Heart left ventricle (tissue), 16 donors: ENCODE measurements at regions not wholly inside any gene's neighbourhood (a gene's known extent, or its start where the extent isn't known, plus 50 kb on each side); places are given as distances from the start of the nearest gene placed in this dataset.

Experiments used
- ATAC-seq, 4 donors: fragments of 200-7000 bp; cut with Tn5 transposase; one replicate each; pipeline ENCODE4 v1.9.1; 2020 to 2022; ENCODE audit warnings: moderate library complexity in 4 of 4, mild to moderate bottlenecking in 3 of 4, moderate number of reproducible peaks in 1 of 4
- DNase-seq, 5 donors: peaks; one replicate each; pipeline ENCODE4 v3.0.0-alpha.2; 2020
- H3K27ac ChIP-seq, 12 donors: fragments of 200-600 bp; sonication (generic) in 4 of 12; one replicate each; pipeline versions ENCODE4 v1.5.0 to v1.8.0; 2016 to 2022; ENCODE audit warnings: mild to moderate bottlenecking in 2 of 12
- H3K27me3 ChIP-seq, 9 donors: fragments of 200-600 bp; sonication (generic) in 2 of 9; one replicate each; pipeline versions ENCODE4 v1.5.1 to v1.8.0; 2016 to 2022; ENCODE audit warnings: mild to moderate bottlenecking in 3 of 9
- H3K36me3 ChIP-seq, 9 donors: fragments of 200-600 bp; sonication (generic) in 2 of 9; one replicate each; pipeline versions ENCODE4 v1.5.0 to v1.8.0; 2018 to 2022; ENCODE audit warnings: mild to moderate bottlenecking in 2 of 9
- H3K4me1 ChIP-seq, 12 donors: fragments of 200-600 bp; sonication (generic) in 4 of 12; one replicate each; pipeline versions ENCODE4 v1.5.0 to v1.8.0; 2016 to 2022; ENCODE audit warnings: mild to moderate bottlenecking in 3 of 12
- H3K4me3 ChIP-seq, 12 donors: fragments of 200-600 bp; sonication (generic) in 4 of 12; one replicate each; pipeline versions ENCODE4 v1.5.0 to v1.8.0; 2017 to 2022; ENCODE audit warnings: mild to moderate bottlenecking in 9 of 12, moderate library complexity in 4 of 12
- H3K9me3 ChIP-seq, 12 donors: fragments of 200-600 bp; sonication (generic) in 4 of 12; one replicate each; pipeline versions ENCODE4 v1.5.0 to v1.8.0; 2016 to 2022; ENCODE audit warnings: mild to moderate bottlenecking in 1 of 12
- CTCF ChIP-seq, 12 donors: fragments of 200-600 bp; sonication (generic) in 4 of 12; IDR thresholded peaks; one replicate each; pipeline versions ENCODE4 v1.5.0 to v1.8.0; 2018 to 2022; ENCODE audit warnings: antibody characterized with exemption in 12 of 12, mild to moderate bottlenecking in 5 of 12
- POLR2A ChIP-seq, 2 donors: fragments of 450-650 bp; IDR thresholded peaks; one replicate each; pipeline ENCODE4 v1.6.1; 2017; ENCODE audit warnings: antibody characterized with exemption in 2 of 2, mild to moderate bottlenecking in 2 of 2, moderate library complexity in 2 of 2
- WGBS, 4 donors: extraction: QIAGEN DNeasy Blood & Tissue Kit in 2 of 4; methylation state at CpG; one replicate each; pipeline versions ENCODE4 v1.1.5 to v1.1.7; 2013 to 2018; 5-methylcytosine and 5-hydroxymethylcytosine counted together
- intact Hi-C, 10 donors: fragments of 100-400 bp; cut with DNase I; formaldehyde crosslinking; loops; one replicate each; pipeline versions ENCODE4 v1.11.1 to v1.14.2; 2022
- donor health status: ischemic (EF 13 %, LVEDD 7.1; RV severe dilation, severe dysfunction).
- donor health status: healthy with polysubstance abuse.
- donor health status: DM: no; HTN: yes; CAD: no.
- donor health status: DM: no; HTN: no; CAD: no.
- donor health status: ischemic (EF 25% LVEDD 6.9; RV normal size, moderate dysfunction).
- donor health status: ischemic (EF 25% LVEDD 5.7; RV mildly dilated, moderate dysfunction).
- donor health status: healthy.
- donor health status: DM: yes; HTN: yes; CAD: no.
- donor health status: ischemic (EF 35%, LVEDD 5.7; RV mildly dilated, moderate dysfunction).
- donor health status: nonischemic (EF 11% LVEDD 7.7; RV severe dilation, severe dysfunction).
- donor health status: DM: yes; HTN: yes; CAD: no.
- donor health status: PGD.
- donor health status: ischemic (EF 29% LVEDD 5.4; RV normal size, mild dysfunction).
- donor health status: nonischemic (EF 23%, LVEDD 6.1; RV moderate dilation, normal function).

- H3K27me3 ChIP-seq: no peaks in the 10 kb centered on the region
- no peaks in the 10 kb centered on the region for H3K36me3 ChIP-seq
- intact Hi-C loops: no loop called here
- ATAC-seq (no peak), DNase-seq (no peak)
- no peak overlapping the region for H3K27ac ChIP-seq
- no peaks in the 10 kb centered on the region for H3K9me3 ChIP-seq
- WGBS, 4 donors: 71 to 83% (median 72%) methylated on average over 2 of the region's 2 CpGs
- no peak overlapping the region for H3K4me3 ChIP-seq
- H3K4me1 ChIP-seq: peaks cover 0 to 2% (median 0%) of the 10 kb centered on the region in 12 donors
- TF ChIP-seq POLR2A (IDR thresholded peaks at IDR 0.05): no peak
- TF ChIP-seq CTCF (IDR thresholded peaks at IDR 0.05): no peak
These were observed 297.1 kb downstream of the ASXL3 start for GRCh38 chr18:33875029-33875565.

- H3K27ac ChIP-seq: no peak overlapping the region
- TF ChIP-seq CTCF (IDR thresholded peaks at IDR 0.05) (no peak), POLR2A (IDR thresholded peaks at IDR 0.05) (no peak)
- 74 to 86% (median 78%) methylated on average over 3 of the region's 3 CpGs for WGBS, 4 donors
- DNase-seq (no peak), ATAC-seq (no peak)
- H3K9me3 ChIP-seq: no peaks in the 10 kb centered on the region
- no peaks in the 10 kb centered on the region for H3K36me3 ChIP-seq
- no peaks in the 10 kb centered on the region for H3K27me3 ChIP-seq
- H3K4me3 ChIP-seq: no peak overlapping the region
- H3K4me1 ChIP-seq: peaks cover 0 to 3% (median 0%) of the 10 kb centered on the region in 12 donors
- intact Hi-C loops: no loop called here
These were observed 295.1 kb downstream of the ASXL3 start for GRCh38 chr18:33873112-33873511.

DNA sequence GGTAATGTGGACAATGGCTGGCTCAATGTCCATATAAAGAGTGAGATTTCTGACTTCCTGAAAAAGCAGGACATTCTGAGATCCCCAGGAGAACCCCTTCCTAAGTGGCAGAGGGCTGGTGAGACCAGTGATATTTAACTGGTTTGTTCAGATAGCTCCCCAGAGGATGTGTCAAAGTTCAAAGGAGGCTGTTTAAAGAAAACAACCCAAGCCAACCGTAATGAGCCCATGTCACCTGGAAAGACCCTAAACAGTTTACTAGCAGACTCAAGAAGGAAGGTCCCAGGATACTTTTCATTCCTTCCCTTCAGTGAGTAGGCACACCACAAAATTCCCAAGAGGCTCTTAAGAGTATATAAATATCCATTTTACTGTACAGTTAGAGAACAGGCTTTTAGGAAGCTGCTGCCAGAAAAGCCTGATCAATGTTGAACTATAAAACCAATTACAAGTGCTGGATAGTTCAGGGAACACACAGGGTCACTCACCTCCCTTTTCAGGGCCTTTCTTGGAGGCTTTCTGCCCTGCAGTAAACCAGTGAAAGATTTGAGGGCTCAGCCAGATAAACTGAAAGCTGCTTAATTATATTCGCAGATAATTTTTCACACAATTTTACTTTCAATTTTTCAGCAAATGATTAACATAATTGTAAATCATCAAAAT is 293.5 kb downstream of the ASXL3 start:
- ATAC-seq (no peak), DNase-seq (no peak)
- H3K4me3 ChIP-seq: no peak overlapping the region
- no peaks in the 10 kb centered on the region for H3K9me3 ChIP-seq
- intact Hi-C loops: no loop called here
- no peaks in the 10 kb centered on the region for H3K27me3 ChIP-seq
- peaks cover 0 to 3% (median 0%) of the 10 kb centered on the region in 12 donors for H3K4me1 ChIP-seq
- no peaks in the 10 kb centered on the region for H3K36me3 ChIP-seq
- WGBS, 4 donors: 63 to 76% (median 67%) methylated on average over 2 of the region's 2 CpGs
- no peak overlapping the region for H3K27ac ChIP-seq
- TF ChIP-seq CTCF (IDR thresholded peaks at IDR 0.05): no peak
- TF ChIP-seq POLR2A (IDR thresholded peaks at IDR 0.05): no peak

- Histone ChIP-seq H3K27me3 (no peaks in the 10 kb centered on the region), H3K27ac (no peak overlapping the region), H3K4me3 (no peak overlapping the region), H3K4me1 (peaks cover 0 to 3% (median 0%) of the 10 kb centered on the region in 12 donors), H3K36me3 (no peaks in the 10 kb centered on the region), H3K9me3 (peaks cover 0 to 2% (median 0%) of the 10 kb centered on the region in 12 donors)
- intact Hi-C loops: no loop called here
- no peak for TF ChIP-seq POLR2A (IDR thresholded peaks at IDR 0.05)
- TF ChIP-seq CTCF (IDR thresholded peaks at IDR 0.05): no peak
- no peak for ATAC-seq
- no peak for DNase-seq
These were observed 292.0 kb downstream of the ASXL3 start for GRCh38 chr18:33870059-33870458.
